WERI-Rb-1 (cell line): ENCODE measurements at regions not wholly inside any gene's neighbourhood (a gene's known extent, or its start where the extent isn't known, plus 50 kb on each side); places are given as distances from the start of the nearest gene placed in this dataset.

Experiments
- DNase-seq: peaks from one replicate; pipeline ENCODE4 v3.0.0-alpha.2; 2020
- H3K27ac ChIP-seq: fragments of 250-450 bp; sonication (Bioruptor Pico); 2 replicates; pipeline ENCODE4 v1.5.1; 2020; ENCODE audit warnings: mild to moderate bottlenecking, moderate library complexity
- H3K27me3 ChIP-seq: fragments of 250-450 bp; sonication (Bioruptor Pico); 2 replicates; pipeline ENCODE4 v1.5.1; 2021; ENCODE audit warnings: mild to moderate bottlenecking, low read depth, moderate library complexity; ENCODE audit not compliant: insufficient read depth, severe bottlenecking
- H3K36me3 ChIP-seq: fragments of 250-450 bp; sonication (Bioruptor Pico); 2 replicates; pipeline ENCODE4 v1.5.1; 2020; ENCODE audit warnings: mild to moderate bottlenecking, moderate library complexity
- H3K4me3 ChIP-seq: 2 replicates; pipeline ENCODE4 v1.5.1; 2011; ENCODE audit warnings: low read depth, mild to moderate bottlenecking, control low read depth, low read length
- H3K9me3 ChIP-seq: fragments of 250-450 bp; sonication (Bioruptor Pico); 2 replicates; pipeline ENCODE4 v1.5.1; 2021; ENCODE audit warnings: mild to moderate bottlenecking, moderate library complexity; ENCODE audit not compliant: severe bottlenecking
- TF ChIP-seq, protein P1 (sequence below): IDR thresholded peaks from 2 replicates; pipeline ENCODE4 v1.5.1; 2011; ENCODE audit warnings: low read depth, mild to moderate bottlenecking, control low read depth, inconsistent platforms, low read length

DNA sequence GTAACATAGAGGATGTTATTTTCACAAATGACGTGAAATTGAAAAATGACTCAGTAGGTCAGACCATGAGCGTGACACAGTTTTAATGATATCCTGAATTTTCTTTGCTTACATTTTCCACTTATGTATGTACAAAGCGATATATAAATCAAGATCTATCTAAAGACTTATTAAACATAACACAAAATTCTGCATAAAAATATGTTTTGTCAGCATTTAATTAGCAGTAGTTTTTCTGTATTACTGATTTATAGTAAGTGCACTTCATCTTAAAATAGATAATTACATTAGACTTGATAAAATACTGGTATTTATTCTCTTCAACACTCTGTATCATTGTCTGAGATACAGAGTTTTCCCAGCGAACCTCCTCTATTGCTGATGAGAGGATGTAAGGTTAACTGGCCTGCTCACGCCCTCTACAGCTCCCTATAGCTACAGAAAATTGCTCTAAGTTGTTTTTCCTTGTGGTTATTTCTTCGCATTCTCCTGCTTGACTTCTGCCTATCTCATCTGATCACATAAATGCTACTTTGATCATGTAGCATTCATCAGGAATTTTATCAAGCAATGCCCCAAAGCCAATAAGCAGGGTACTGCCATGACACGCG lies 548.8 kb upstream of the REG3G start:
- H3K36me3 ChIP-seq = no peaks in the 10 kb centered on the region
- H3K27me3 ChIP-seq = no peaks in the 10 kb centered on the region
- H3K27ac ChIP-seq = no peak overlapping the region
- H3K4me3 ChIP-seq = no peak overlapping the region
- DNase-seq = no peak
- TF ChIP-seq, protein P1, sequence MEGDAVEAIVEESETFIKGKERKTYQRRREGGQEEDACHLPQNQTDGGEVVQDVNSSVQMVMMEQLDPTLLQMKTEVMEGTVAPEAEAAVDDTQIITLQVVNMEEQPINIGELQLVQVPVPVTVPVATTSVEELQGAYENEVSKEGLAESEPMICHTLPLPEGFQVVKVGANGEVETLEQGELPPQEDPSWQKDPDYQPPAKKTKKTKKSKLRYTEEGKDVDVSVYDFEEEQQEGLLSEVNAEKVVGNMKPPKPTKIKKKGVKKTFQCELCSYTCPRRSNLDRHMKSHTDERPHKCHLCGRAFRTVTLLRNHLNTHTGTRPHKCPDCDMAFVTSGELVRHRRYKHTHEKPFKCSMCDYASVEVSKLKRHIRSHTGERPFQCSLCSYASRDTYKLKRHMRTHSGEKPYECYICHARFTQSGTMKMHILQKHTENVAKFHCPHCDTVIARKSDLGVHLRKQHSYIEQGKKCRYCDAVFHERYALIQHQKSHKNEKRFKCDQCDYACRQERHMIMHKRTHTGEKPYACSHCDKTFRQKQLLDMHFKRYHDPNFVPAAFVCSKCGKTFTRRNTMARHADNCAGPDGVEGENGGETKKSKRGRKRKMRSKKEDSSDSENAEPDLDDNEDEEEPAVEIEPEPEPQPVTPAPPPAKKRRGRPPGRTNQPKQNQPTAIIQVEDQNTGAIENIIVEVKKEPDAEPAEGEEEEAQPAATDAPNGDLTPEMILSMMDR = no peak
- H3K9me3 ChIP-seq = no peaks in the 10 kb centered on the region

DNA sequence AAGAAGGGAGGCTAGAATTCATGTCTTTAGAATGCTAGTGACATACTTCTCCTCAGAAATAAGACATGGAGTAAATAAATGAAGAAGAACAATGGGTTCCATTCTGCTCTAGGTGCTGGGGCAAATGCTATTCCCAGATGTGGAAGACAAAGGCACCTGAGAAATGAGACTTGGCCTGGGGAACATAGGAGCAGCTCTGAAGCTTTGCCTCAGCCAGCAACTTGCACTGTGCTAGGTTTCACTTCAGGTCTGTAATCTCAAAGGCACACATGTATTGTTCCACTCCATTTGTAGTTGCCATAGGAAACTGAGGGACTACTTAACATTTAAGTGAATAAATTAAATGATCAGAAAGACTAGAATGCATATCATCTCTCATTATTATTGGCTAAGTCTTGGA lies 538.9 kb upstream of the REG3G start:
- no peak overlapping the region for H3K4me3 ChIP-seq
- no peaks in the 10 kb centered on the region for H3K36me3 ChIP-seq

DNA sequence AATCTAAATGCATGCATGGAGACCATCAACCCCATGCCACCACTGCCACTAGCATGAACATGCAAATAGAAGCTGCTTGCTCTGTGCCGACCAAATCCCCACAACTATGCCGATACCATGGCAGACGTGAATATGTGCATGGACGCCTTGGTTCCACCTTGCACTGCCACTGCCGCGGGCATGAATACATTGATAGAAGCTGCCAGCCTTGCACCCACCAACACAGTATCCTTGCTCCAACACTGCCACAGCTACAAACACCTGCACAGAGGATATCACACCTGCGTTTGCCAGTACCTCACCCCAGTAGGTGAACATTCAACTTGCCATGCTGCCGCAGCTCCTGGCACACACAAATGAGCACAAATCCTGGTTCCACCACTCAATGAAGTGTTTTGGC lies 527.4 kb upstream of the REG3G start:
- no peak for DNase-seq
- H3K9me3 ChIP-seq = no peaks in the 10 kb centered on the region
- TF ChIP-seq, protein P1 = no peak
- H3K36me3 ChIP-seq = no peaks in the 10 kb centered on the region
- H3K4me3 ChIP-seq = no peak overlapping the region
- H3K27ac ChIP-seq = no peak overlapping the region
- no peaks in the 10 kb centered on the region for H3K27me3 ChIP-seq

More for the DNA sequence above, 538.9 kb upstream of the REG3G start:
- TF ChIP-seq, protein P1 = no peak
- DNase-seq = no peak
- no peak overlapping the region for H3K27ac ChIP-seq
- H3K9me3 ChIP-seq = no peaks in the 10 kb centered on the region
- no peaks in the 10 kb centered on the region for H3K27me3 ChIP-seq

DNA sequence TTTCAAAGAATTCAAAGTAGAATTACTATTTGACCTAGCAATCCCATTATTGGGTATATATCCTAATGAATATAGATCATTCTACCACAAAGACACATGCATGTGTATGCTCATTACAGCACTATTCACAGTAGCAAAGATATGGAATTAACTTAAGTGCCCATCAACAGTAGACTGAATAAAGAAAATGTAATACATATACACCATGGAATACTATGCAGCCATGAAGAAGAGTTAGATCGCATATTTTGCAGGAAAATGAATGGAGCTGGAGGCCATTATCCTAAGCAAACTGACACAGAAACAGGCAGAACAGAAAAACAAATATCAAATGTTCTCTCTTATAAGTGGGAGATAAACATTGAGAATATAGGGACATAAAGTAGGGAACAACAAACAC lies 519.2 kb upstream of the REG3G start:
- Histone ChIP-seq H3K27me3 (no peaks in the 10 kb centered on the region), H3K4me3 (no peak overlapping the region), H3K36me3 (no peaks in the 10 kb centered on the region), H3K27ac (no peak overlapping the region), H3K9me3 (no peaks in the 10 kb centered on the region)
- TF ChIP-seq, protein P1 = no peak
- no peak for DNase-seq

DNA sequence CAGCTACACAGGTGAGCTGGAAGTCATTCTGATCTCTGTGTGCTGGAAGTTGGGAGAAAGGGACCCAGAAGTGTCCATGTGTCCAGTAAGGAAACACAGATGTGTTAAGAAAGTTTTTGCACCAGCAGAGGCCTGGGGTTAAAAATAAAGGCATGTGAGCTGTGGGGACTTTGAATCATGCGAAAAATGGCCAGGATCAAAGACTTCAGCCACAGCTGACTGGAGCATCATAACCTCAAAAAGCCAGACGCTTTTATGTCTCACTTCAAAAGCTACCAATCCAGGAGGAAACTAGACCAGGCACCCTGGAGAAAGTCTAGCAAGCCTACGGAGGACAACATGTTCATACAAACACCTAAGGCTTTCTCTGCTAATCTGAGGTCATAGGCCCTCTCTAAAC lies 503.6 kb upstream of the REG3G start:
- Histone ChIP-seq H3K36me3 (no peaks in the 10 kb centered on the region), H3K9me3 (no peaks in the 10 kb centered on the region), H3K27me3 (no peaks in the 10 kb centered on the region), H3K27ac (no peak overlapping the region), H3K4me3 (no peak overlapping the region)
- no peak for DNase-seq
- TF ChIP-seq, protein P1 = no peak

DNA sequence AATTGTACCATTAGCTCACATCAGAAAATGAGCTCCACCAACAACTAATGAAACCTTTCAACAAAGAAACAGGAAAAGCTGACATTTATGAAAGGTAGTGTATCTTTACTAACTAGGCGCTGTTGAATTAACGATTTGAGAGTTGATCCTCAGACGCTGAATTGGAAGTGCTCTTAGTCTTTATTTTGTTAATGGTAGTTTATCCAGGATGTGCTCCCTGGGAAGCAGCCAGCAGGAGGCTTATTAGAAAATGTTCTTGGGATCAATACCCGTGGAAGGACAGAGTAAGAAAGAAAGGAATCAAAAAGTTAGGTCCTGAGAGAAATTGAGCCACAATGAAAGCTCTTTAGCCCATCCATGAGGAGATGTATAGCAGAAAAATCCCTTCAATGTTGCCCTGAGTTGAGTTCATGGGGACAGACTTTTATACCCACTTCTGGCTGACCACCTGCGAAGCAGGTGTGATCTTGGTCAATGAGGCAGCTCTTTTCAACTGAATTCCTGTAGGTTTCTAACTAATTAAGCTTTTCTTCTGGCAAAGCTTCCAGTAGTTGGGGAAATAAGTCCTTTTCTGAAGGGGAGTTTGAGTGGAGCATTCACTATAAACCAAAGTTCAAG lies 492.6 kb upstream of the REG3G start:
- no peaks in the 10 kb centered on the region for H3K27me3 ChIP-seq
- no peaks in the 10 kb centered on the region for H3K9me3 ChIP-seq
- no peak overlapping the region for H3K4me3 ChIP-seq
- TF ChIP-seq, protein P1 = no peak
- DNase-seq = no peak
- no peak overlapping the region for H3K27ac ChIP-seq
- no peaks in the 10 kb centered on the region for H3K36me3 ChIP-seq
